LNCAP (cell line): ENCODE measurements at regions not wholly inside any gene's neighbourhood (a gene's known extent, or its start where the extent isn't known, plus 50 kb on each side); places are given as distances from the start of the nearest gene placed in this dataset.

Experiments used
- TF ChIP-seq, protein P1 (sequence below): fragments of 450-650 bp; IDR thresholded peaks from 2 replicates; pipeline ENCODE4 v1.5.1; 2017; ENCODE audit warnings: mild to moderate bottlenecking

- TF ChIP-seq, protein P1, sequence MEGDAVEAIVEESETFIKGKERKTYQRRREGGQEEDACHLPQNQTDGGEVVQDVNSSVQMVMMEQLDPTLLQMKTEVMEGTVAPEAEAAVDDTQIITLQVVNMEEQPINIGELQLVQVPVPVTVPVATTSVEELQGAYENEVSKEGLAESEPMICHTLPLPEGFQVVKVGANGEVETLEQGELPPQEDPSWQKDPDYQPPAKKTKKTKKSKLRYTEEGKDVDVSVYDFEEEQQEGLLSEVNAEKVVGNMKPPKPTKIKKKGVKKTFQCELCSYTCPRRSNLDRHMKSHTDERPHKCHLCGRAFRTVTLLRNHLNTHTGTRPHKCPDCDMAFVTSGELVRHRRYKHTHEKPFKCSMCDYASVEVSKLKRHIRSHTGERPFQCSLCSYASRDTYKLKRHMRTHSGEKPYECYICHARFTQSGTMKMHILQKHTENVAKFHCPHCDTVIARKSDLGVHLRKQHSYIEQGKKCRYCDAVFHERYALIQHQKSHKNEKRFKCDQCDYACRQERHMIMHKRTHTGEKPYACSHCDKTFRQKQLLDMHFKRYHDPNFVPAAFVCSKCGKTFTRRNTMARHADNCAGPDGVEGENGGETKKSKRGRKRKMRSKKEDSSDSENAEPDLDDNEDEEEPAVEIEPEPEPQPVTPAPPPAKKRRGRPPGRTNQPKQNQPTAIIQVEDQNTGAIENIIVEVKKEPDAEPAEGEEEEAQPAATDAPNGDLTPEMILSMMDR, result no peak
Measured at GRCh38 chr18:41465386-41465785, 489.6 kb upstream of the PIK3C3 start.

GRCh38 chr18:41464278-41464677 lies 490.8 kb upstream of the PIK3C3 start:
- TF ChIP-seq, protein P1, result no peak

- TF ChIP-seq, protein P1, result no peak
Measured at GRCh38 chr18:41462946-41463345, 492.1 kb upstream of the PIK3C3 start.

DNA sequence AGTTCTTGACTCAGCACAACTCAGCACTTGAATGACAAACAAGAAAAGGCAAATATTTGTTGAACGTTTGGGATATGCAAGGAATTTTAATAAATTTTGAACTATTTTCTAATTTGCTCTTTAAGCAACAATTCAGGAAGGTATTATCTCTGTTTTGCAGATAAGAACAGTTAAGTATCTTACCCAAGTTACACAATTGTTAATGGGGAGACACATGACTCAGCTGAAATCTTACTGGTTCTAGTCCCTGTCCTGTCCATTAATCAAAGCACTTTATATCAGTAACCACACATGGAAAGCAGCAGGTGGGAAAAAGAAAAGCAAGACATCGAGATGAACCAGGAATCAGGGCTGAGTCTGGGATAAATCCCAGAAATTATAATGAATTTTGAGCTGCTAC lies 493.9 kb upstream of the PIK3C3 start:
- TF ChIP-seq, protein P1, result no peak

- TF ChIP-seq, protein P1, result no peak
Measured at GRCh38 chr18:41459656-41460055, 495.4 kb upstream of the PIK3C3 start.

DNA sequence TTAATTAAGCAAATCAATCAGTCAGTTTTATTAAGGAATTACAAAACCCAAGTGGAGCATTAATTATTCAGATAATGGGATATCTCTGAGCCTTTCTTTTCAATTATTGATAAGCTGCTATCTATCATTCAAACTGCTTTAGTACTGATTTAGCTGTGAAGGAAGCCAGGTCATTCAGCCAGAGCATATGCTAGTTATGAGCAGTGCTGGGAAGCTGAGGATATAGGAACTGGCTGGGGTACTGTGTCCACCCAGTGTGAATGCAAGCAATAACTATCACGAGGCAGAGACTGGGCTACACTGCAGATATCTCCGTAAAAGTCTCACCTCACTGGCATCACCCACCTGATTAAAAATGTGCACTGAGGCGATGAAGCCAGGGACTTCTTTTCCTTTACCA lies 496.7 kb upstream of the PIK3C3 start:
- TF ChIP-seq, protein P1, result no peak

DNA sequence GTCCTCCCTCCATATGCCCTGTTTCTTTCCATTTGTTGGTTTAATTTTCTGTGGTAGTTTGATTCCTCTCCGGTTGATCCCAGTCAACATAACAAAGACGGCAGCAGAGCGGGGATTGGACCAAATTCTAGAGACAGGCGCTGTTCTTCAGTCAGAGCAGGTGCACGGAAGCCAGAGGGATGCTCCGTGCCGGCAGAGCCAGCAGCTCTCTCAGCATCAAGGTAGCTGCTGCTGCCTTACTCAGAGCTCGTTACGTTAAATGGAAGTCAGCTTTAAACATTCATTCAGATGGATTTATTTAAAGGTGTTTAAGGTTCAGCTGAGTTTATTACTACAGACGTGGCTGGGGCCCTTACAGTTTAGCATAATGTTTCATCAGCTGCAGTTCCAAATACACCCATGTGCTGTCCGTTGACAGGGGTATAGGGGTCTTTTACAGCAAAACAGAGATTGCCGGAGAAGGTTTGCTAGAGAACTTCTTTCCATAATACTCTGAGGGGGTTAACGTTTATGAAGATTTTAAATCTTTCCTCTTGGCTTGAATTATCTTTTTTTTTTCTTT lies 497.2 kb upstream of the PIK3C3 start:
- TF ChIP-seq, protein P1, result no peak

GRCh38 chr18:41456831-41457230 lies 498.2 kb upstream of the PIK3C3 start:
- TF ChIP-seq, protein P1, result no peak
